HCT116 (cell line): ENCODE measurements at regions not wholly inside any gene's neighbourhood (a gene's known extent, or its start where the extent isn't known, plus 50 kb on each side); places are given as distances from the start of the nearest gene placed in this dataset.

Experiments used
- ATAC-seq: fragments of 200-7000 bp; cut with Tn5 transposase; 2 replicates; pipeline ENCODE4 v1.9.1; 2020; ENCODE audit warnings: mild to moderate bottlenecking, moderate library complexity
- BruUV-seq: library from RNA; stranded (reverse); fragments of 400-500 nt; replicated peaks from 2 replicates; lab custom pipeline; 2021; lab: Mats Ljungman, UMichigan
- CTCF ChIA-PET: fragments of 300-600 bp; sonication (Branson Sonifier 250); formaldehyde crosslinking; loops from one replicate; lab custom pipeline; 2021; ENCODE audit warnings: antibody characterized with exemption; lab: Charles Lee
- POLR2A ChIA-PET: fragments of 300-600, 350-600 bp; sonication (Branson Sonifier 250); formaldehyde crosslinking; loops from one replicate; lab custom pipeline; 2021; ENCODE audit warnings: antibody characterized with exemption; lab: Charles Lee
- RAD21 ChIA-PET, 2 experiments: fragments of 300-600 bp; sonication (Branson Sonifier 250); formaldehyde crosslinking; loops; one replicate each; lab custom pipeline; 2023; ENCODE audit warnings: low total read pairs in 2 of 2; ENCODE audit not compliant: uncharacterized antibody in 2 of 2, unreplicated experiment in 2 of 2, low non-redundant PET in 1 of 2; lab: Charles Lee
- DNase-seq: peaks from one replicate; pipeline ENCODE4 v3.0.0-alpha.2; 2010; ENCODE audit warnings: low read depth, low spot score
- H2AFZ ChIP-seq: fragments of 200-600 bp; shearing (Covaris generic), sonication (generic); 2 replicates; pipeline ENCODE4 v1.6.1; 2017; ENCODE audit warnings: low read depth, mixed run types, mixed read lengths, antibody characterized with exemption, low read length; ENCODE audit not compliant: poor library complexity, severe bottlenecking
- H3K27ac ChIP-seq: 2 replicates; pipeline ENCODE4 v1.5.1; 2012; ENCODE audit warnings: low read depth, low read length
- H3K27me3 ChIP-seq: fragments of 200-600 bp; sonication (generic); 2 replicates; pipeline ENCODE4 v1.6.1; 2016; ENCODE audit warnings: mixed run types, low read length, mixed read lengths; ENCODE audit not compliant: insufficient read depth
- H3K36me3 ChIP-seq, 2 experiments: fragments of 200-500 bp in 1 of 2; fragments of 200-600 bp in 1 of 2; sonication (Bioruptor generic) in 1 of 2; sonication (generic) in 1 of 2; 2 replicates each; pipeline versions ENCODE4 v1.5.1 to v1.6.1; 2014 to 2016; ENCODE audit warnings: low read length in 2 of 2, inconsistent platforms in 1 of 2, mixed read lengths in 1 of 2, mixed run types in 1 of 2; ENCODE audit not compliant: insufficient read depth in 2 of 2, control insufficient read depth in 1 of 2
- H3K4me1 ChIP-seq, 2 experiments: fragments of 200-600 bp in 1 of 2; sonication (generic) in 1 of 2; 2 replicates each; pipeline versions ENCODE4 v1.5.1 to v1.6.1; 2012 to 2017; ENCODE audit warnings: low read length in 2 of 2, inconsistent platforms in 1 of 2, mild to moderate bottlenecking in 1 of 2, mixed read lengths in 1 of 2, mixed run types in 1 of 2, moderate library complexity in 1 of 2; ENCODE audit not compliant: insufficient read depth in 2 of 2, control insufficient read depth in 1 of 2
- H3K4me2 ChIP-seq: fragments of 200-600 bp; sonication (generic); 2 replicates; pipeline ENCODE4 v1.6.1; 2017; ENCODE audit warnings: mixed run types, low read length, mixed read lengths
- H3K4me3 ChIP-seq, 2 experiments: fragments of 200-600 bp in 1 of 2; sonication (generic) in 1 of 2; replicated peaks in 1 of 2; 2 replicates each; pipeline ENCODE4 v1.5.1; 2011 to 2016; ENCODE audit warnings: low read length in 2 of 2, control low read depth in 1 of 2, low read depth in 1 of 2, mild to moderate bottlenecking in 1 of 2, mixed read lengths in 1 of 2, mixed run types in 1 of 2
- H3K79me2 ChIP-seq: fragments of 200-600 bp; sonication (generic); 2 replicates; pipeline ENCODE4 v1.6.1; 2017; ENCODE audit warnings: mild to moderate bottlenecking, mixed run types, low read length, moderate library complexity, mixed read lengths; ENCODE audit not compliant: insufficient read depth
- H3K9ac ChIP-seq: fragments of 200-600 bp; sonication (generic); 2 replicates; pipeline ENCODE4 v1.6.1; 2016; ENCODE audit warnings: low read length, mixed read lengths
- H3K9me2 ChIP-seq: fragments of 200-600 bp; sonication (generic), shearing (Covaris generic); 2 replicates; pipeline ENCODE4 v1.6.1; 2017; ENCODE audit warnings: mixed run types, mild to moderate bottlenecking, moderate library complexity; ENCODE audit not compliant: insufficient read depth
- H3K9me3 ChIP-seq, 2 experiments: fragments of 200-500 bp in 1 of 2; fragments of 200-600 bp in 1 of 2; sonication (Bioruptor generic) in 1 of 2; sonication (generic) in 1 of 2; 2 replicates each; pipeline ENCODE4 v1.6.1; 2014 to 2017; ENCODE audit warnings: low read length in 2 of 2, mixed read lengths in 2 of 2, inconsistent platforms in 1 of 2, low read depth in 1 of 2, mild to moderate bottlenecking in 1 of 2, mixed run types in 1 of 2, moderate library complexity in 1 of 2; ENCODE audit not compliant: control insufficient read depth in 1 of 2, insufficient read depth in 1 of 2
- H4K20me1 ChIP-seq: fragments of 200-600 bp; sonication (generic), shearing (Covaris generic); 2 replicates; pipeline ENCODE4 v1.6.1; 2017; ENCODE audit warnings: mixed run types, mild to moderate bottlenecking, moderate library complexity; ENCODE audit not compliant: insufficient read depth
- CBX3 ChIP-seq: IDR thresholded peaks from 2 replicates; pipeline ENCODE4 v1.6.1; 2012; ENCODE audit warnings: low read depth
- EGR1 ChIP-seq: IDR thresholded peaks from 2 replicates; pipeline ENCODE4 v1.6.1; 2012; ENCODE audit warnings: low read depth
- ELF1 ChIP-seq: IDR thresholded peaks from 2 replicates; pipeline ENCODE4 v1.6.1; 2012; ENCODE audit warnings: low read depth, borderline replicate concordance
- EZH2 ChIP-seq: fragments of 200-600 bp; sonication (generic); IDR thresholded peaks from 2 replicates; pipeline ENCODE4 v1.6.1; 2017; ENCODE audit warnings: antibody characterized with exemption, mixed run types
- EZH2phosphoT487 ChIP-seq: fragments of 200-600 bp; IDR thresholded peaks from 2 replicates; pipeline ENCODE4 v1.6.1; 2018; ENCODE audit warnings: antibody characterized with exemption, borderline replicate concordance
- FOSL1 ChIP-seq: IDR thresholded peaks from 2 replicates; pipeline ENCODE4 v1.6.1; 2012; ENCODE audit warnings: low read depth
- POLR2A ChIP-seq: IDR thresholded peaks from 2 replicates; pipeline ENCODE4 v1.7.0; 2011; ENCODE audit warnings: borderline replicate concordance; ENCODE audit not compliant: insufficient read depth, insufficient read length; ENCODE audit errors: extremely low read depth
- RAD21 ChIP-seq: IDR thresholded peaks from 2 replicates; pipeline ENCODE4 v1.6.1; 2012; ENCODE audit warnings: low read depth, mild to moderate bottlenecking
- SIN3A ChIP-seq: IDR thresholded peaks from 2 replicates; pipeline ENCODE4 v1.6.1; 2012; ENCODE audit warnings: low read depth
- SP1 ChIP-seq: IDR thresholded peaks from 2 replicates; pipeline ENCODE4 v1.6.1; 2012; ENCODE audit warnings: low read depth
- SRF ChIP-seq: IDR thresholded peaks from 2 replicates; pipeline ENCODE4 v1.6.1; 2012; ENCODE audit warnings: low read depth
- TCF7L2 ChIP-seq: IDR thresholded peaks from 2 replicates; pipeline ENCODE4 v1.7.0; 2011; ENCODE audit warnings: borderline replicate concordance, inconsistent platforms; ENCODE audit not compliant: insufficient read depth, insufficient read length; ENCODE audit errors: extremely low read depth
- YY1 ChIP-seq: IDR thresholded peaks from 2 replicates; pipeline ENCODE4 v1.6.1; 2011; ENCODE audit warnings: low read length, low read depth, moderate library complexity, mild to moderate bottlenecking; ENCODE audit not compliant: insufficient replicate concordance; ENCODE audit errors: extremely low read depth
- ZFX ChIP-seq: fragments of 450-650 bp; IDR thresholded peaks from 2 replicates; pipeline ENCODE4 v1.6.1; 2017
- ZNF274 ChIP-seq: fragments of 200-500 bp; sonication (Bioruptor generic); IDR thresholded peaks from 2 replicates; pipeline ENCODE4 v1.6.1; 2014; ENCODE audit warnings: mild to moderate bottlenecking, low read depth, low read length, inconsistent platforms
- intact Hi-C: fragments of 100-400 bp; cut with micrococcal nuclease; formaldehyde crosslinking; loops from 2 replicates; pipeline ENCODE4 v1.10.0; 2022
- TF ChIP-seq, protein P1 (sequence below), 3 experiments: fragments of 200-600 bp in 1 of 3; sonication (generic) in 1 of 3; IDR thresholded peaks in 2 of 3; conservative IDR thresholded peaks in 1 of 3; 2 replicates each; pipeline ENCODE4 v1.5.1; 2012 to 2017; ENCODE audit warnings: low read depth in 2 of 3, low read length in 2 of 3, antibody characterized with exemption in 1 of 3, borderline replicate concordance in 1 of 3, control low read depth in 1 of 3, mild to moderate bottlenecking in 1 of 3, mixed read lengths in 1 of 3, mixed run types in 1 of 3, moderate library complexity in 1 of 3; ENCODE audit not compliant: insufficient read depth in 1 of 3
- TF ChIP-seq, protein P2 (sequence below): IDR thresholded peaks from 2 replicates; pipeline ENCODE4 v1.6.1; 2011; ENCODE audit warnings: mild to moderate bottlenecking, low read length, moderate library complexity; ENCODE audit not compliant: insufficient replicate concordance; ENCODE audit errors: extremely low read depth
- TF ChIP-seq, protein P3 (sequence below): IDR thresholded peaks from 2 replicates; pipeline ENCODE4 v1.6.1; 2012; ENCODE audit warnings: low read depth

DNA sequence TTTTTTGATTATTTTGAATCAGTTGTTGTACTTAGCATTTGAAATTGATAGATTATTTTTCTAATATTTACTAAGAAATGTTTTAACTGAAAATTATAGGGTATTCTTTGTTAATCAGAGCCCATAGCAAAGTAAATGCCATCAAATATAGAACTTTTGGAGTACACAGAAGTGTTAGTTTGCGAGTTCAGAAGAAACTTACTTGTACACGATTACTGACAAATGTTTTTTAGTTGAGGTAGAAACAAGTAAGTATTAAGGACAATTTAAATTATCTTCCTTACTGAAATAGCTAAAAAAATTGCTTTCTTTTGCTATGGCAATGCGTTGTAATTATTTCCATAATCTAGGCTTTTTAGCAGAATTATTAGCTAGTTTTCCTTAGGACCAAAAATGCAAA, 692.2 kb downstream of the USP25 start:
- TF ChIP-seq, protein P1, sequence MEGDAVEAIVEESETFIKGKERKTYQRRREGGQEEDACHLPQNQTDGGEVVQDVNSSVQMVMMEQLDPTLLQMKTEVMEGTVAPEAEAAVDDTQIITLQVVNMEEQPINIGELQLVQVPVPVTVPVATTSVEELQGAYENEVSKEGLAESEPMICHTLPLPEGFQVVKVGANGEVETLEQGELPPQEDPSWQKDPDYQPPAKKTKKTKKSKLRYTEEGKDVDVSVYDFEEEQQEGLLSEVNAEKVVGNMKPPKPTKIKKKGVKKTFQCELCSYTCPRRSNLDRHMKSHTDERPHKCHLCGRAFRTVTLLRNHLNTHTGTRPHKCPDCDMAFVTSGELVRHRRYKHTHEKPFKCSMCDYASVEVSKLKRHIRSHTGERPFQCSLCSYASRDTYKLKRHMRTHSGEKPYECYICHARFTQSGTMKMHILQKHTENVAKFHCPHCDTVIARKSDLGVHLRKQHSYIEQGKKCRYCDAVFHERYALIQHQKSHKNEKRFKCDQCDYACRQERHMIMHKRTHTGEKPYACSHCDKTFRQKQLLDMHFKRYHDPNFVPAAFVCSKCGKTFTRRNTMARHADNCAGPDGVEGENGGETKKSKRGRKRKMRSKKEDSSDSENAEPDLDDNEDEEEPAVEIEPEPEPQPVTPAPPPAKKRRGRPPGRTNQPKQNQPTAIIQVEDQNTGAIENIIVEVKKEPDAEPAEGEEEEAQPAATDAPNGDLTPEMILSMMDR (IDR thresholded peaks at IDR 0.05 in 2 of 3, conservative IDR thresholded peaks at IDR 0.05 in 1 of 3; ENCODE audit: borderline replicate concordance in 1 of 3, insufficient read depth in 1 of 3, low read depth in 2 of 3, low read length in 2 of 3), result no peak
- TF ChIP-seq EZH2 (no peak), CBX3 (no peak), SRF (no peak), SIN3A (no peak), FOSL1 (no peak), ELF1 (no peak), YY1 (no peak), ZFX (no peak), POLR2A (no peak), SP1 (no peak), EGR1 (no peak), RAD21 (no peak), ZNF274 (no peak), TCF7L2 (no peak), EZH2phosphoT487 (no peak)
- TF ChIP-seq, protein P2, sequence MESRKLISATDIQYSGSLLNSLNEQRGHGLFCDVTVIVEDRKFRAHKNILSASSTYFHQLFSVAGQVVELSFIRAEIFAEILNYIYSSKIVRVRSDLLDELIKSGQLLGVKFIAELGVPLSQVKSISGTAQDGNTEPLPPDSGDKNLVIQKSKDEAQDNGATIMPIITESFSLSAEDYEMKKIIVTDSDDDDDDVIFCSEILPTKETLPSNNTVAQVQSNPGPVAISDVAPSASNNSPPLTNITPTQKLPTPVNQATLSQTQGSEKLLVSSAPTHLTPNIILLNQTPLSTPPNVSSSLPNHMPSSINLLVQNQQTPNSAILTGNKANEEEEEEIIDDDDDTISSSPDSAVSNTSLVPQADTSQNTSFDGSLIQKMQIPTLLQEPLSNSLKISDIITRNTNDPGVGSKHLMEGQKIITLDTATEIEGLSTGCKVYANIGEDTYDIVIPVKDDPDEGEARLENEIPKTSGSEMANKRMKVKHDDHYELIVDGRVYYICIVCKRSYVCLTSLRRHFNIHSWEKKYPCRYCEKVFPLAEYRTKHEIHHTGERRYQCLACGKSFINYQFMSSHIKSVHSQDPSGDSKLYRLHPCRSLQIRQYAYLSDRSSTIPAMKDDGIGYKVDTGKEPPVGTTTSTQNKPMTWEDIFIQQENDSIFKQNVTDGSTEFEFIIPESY, result no peak
- TF ChIP-seq, protein P3, sequence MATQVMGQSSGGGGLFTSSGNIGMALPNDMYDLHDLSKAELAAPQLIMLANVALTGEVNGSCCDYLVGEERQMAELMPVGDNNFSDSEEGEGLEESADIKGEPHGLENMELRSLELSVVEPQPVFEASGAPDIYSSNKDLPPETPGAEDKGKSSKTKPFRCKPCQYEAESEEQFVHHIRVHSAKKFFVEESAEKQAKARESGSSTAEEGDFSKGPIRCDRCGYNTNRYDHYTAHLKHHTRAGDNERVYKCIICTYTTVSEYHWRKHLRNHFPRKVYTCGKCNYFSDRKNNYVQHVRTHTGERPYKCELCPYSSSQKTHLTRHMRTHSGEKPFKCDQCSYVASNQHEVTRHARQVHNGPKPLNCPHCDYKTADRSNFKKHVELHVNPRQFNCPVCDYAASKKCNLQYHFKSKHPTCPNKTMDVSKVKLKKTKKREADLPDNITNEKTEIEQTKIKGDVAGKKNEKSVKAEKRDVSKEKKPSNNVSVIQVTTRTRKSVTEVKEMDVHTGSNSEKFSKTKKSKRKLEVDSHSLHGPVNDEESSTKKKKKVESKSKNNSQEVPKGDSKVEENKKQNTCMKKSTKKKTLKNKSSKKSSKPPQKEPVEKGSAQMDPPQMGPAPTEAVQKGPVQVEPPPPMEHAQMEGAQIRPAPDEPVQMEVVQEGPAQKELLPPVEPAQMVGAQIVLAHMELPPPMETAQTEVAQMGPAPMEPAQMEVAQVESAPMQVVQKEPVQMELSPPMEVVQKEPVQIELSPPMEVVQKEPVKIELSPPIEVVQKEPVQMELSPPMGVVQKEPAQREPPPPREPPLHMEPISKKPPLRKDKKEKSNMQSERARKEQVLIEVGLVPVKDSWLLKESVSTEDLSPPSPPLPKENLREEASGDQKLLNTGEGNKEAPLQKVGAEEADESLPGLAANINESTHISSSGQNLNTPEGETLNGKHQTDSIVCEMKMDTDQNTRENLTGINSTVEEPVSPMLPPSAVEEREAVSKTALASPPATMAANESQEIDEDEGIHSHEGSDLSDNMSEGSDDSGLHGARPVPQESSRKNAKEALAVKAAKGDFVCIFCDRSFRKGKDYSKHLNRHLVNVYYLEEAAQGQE, result no peak
- TF ChIP-seq, all 23 proteins: peak for 0
- BruUV-seq, result no TSS peak
- peaks cover 21 to 23% of the 10 kb centered on the region in 2 experiments; a peak in 3 of 4 replicates for H3K9me3 ChIP-seq
- no peaks in the 10 kb centered on the region for H3K36me3 ChIP-seq
- ChIA-PET POLR2A (no interaction called here), CTCF (no interaction called here), RAD21 (no interaction called here)
- no peaks in the 10 kb centered on the region for H3K4me1 ChIP-seq
- no peaks in the 10 kb centered on the region for H3K9me2 ChIP-seq
- intact Hi-C loops, result no loop called here
- no peak for ATAC-seq
- DNase-seq, result no peak
- H3K9ac ChIP-seq, result no peak overlapping the region
- no peaks in the 10 kb centered on the region for H3K79me2 ChIP-seq
- no peaks in the 10 kb centered on the region; the same call in 1 of the 2 replicates for H4K20me1 ChIP-seq
- no peak overlapping the region for H3K4me3 ChIP-seq
- no peaks in the 10 kb centered on the region for H3K27me3 ChIP-seq
- no peak overlapping the region for H3K4me2 ChIP-seq
- no peak overlapping the region for H2AFZ ChIP-seq
- no peak overlapping the region for H3K27ac ChIP-seq
